GM12874 (cell line): ENCODE measurements at regions not wholly inside any gene's neighbourhood (a gene's known extent, or its start where the extent isn't known, plus 50 kb on each side); places are given as distances from the start of the nearest gene placed in this dataset.

Experiments used
- TF ChIP-seq, protein P1 (sequence below): IDR thresholded peaks from 2 replicates; pipeline ENCODE4 v1.5.1; 2011; ENCODE audit warnings: low read depth, mild to moderate bottlenecking, control low read depth, low read length, moderate library complexity; ENCODE audit not compliant: insufficient read depth

DNA sequence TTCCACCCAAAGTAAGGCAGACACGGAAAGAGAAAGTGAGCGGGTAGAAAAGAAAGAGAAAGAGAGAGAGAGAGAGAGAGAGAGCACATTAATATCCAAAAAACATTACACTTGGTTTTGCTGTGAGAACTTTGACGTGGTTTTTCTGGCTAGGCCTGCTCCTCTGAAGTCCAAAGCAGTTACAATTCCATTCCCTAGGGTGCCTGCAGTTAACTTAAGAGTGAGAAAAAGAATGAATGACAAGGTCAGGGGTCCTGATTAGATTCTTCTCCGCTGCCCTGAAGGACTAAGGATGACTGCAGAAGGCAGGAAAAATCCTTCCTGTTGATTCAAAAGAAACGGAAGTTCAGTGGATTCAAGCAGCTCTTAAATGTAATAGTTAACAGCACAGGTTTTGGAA is 589.8 kb downstream of the PRELID2 start:
- TF ChIP-seq, protein P1, sequence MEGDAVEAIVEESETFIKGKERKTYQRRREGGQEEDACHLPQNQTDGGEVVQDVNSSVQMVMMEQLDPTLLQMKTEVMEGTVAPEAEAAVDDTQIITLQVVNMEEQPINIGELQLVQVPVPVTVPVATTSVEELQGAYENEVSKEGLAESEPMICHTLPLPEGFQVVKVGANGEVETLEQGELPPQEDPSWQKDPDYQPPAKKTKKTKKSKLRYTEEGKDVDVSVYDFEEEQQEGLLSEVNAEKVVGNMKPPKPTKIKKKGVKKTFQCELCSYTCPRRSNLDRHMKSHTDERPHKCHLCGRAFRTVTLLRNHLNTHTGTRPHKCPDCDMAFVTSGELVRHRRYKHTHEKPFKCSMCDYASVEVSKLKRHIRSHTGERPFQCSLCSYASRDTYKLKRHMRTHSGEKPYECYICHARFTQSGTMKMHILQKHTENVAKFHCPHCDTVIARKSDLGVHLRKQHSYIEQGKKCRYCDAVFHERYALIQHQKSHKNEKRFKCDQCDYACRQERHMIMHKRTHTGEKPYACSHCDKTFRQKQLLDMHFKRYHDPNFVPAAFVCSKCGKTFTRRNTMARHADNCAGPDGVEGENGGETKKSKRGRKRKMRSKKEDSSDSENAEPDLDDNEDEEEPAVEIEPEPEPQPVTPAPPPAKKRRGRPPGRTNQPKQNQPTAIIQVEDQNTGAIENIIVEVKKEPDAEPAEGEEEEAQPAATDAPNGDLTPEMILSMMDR = no peak

DNA sequence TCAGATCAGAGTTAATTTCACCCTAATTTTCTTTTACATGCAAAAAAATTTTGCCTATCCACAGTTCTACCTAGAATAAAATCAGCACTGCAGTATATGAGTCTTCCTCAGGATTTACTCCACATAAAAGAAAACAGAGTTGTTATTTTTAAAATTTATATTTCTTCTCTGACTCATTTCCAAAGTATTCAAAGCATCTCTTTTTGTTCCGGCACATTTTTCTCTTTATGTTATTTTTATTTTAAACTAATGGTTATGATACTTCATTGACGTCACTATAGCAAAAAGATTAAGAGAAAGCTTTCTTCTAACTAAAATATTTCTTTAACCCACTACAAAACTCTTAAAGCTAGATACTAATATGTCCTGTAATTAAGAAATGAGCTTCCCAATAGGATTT is 590.4 kb downstream of the PRELID2 start:
- TF ChIP-seq, protein P1 = no peak

DNA sequence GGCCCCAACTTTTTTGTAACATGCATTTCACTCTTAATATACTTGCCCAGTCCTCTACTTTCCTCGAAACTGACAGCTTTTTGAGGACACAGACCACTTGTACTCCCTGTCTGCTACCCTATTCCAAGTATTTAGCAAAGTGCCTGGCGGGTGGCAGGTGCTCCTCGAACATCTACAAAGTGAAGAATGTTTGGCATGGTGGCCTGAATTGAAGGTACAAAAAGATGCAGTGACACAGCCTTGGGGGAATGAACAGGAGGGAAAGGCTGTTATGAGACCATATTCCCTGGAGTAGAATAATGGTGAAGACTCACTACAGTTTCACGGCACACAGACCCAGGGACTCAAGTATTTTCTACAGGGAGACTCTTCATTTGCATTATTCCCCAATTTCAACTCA is 590.9 kb downstream of the PRELID2 start:
- TF ChIP-seq, protein P1 = no peak

DNA sequence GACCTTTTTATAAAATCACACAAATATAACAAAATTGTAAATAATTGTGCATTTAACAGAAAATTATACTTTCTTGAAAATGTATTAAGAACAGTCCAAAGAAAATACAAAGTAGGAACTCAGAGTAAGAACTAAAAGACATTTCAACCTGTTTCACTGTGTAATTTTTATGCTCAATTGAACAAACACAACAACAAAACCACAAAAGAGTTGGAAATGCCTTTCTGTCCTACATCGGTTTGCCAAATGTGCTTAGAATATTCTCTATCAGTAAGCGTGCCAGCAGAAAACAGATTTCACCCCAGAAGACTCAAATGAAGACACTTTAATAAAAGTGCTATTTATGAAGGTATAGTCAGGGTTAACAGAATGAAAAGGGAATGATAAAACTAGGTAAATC is 592.1 kb downstream of the PRELID2 start:
- TF ChIP-seq, protein P1 = no peak

DNA sequence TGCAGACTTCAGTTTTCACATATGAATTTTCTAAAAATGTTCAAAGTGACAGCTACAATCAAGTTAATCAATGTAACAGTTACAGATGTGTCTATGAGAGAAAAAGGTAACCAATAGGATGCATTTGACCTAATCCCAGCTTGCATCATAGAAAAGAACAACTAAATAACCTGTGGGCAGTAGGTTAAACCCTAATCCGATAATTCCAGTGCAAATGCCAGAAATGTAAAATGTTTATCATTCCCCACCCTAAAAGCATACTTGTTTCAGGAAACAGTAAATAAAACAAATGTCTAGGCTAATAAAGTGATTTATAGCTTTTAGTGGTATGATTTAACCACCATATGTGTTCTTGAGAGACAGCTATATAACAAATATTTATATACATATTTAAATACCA is 592.6 kb downstream of the PRELID2 start:
- TF ChIP-seq, protein P1 = no peak

DNA sequence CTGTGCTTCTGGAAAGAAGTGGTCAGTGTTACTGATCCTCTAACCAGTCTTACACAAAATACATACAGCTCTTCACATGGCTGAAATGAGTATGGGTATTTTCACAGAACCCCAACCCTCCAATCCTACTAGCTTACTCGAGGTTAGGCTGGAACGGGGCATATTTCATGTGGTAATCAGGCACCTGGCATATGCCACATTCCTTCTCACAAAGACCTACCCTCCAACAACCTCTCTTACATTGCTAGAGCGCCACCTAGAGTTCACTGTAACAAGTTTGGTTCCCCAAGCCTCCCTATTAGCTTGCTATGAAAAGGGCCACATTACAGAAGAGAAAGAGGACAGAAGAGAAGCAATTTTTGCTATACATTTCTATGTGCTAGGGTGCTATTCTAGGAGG is 597.3 kb downstream of the PRELID2 start:
- TF ChIP-seq, protein P1 = peak; percentile 58; the same call in 1 of the 2 replicates

DNA sequence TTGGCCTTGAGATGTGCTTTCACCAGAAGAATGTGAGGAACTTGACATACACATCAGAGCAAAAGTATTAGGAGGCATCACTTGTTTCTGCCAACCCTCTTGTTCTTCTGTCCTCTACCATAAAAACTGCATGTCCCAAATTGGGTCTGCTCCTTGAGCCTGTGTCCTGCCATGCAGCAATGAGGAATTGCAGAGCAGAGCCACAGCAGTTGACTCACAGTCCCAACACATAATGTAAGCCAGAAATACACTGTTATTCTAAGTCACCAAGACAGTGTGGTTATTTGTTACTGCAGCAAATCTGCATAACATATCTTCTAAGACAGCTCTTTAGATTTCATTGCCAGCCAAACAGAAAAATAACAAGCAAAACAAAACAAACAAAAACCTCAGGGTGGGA is 598.2 kb downstream of the PRELID2 start:
- TF ChIP-seq, protein P1 = no peak

DNA sequence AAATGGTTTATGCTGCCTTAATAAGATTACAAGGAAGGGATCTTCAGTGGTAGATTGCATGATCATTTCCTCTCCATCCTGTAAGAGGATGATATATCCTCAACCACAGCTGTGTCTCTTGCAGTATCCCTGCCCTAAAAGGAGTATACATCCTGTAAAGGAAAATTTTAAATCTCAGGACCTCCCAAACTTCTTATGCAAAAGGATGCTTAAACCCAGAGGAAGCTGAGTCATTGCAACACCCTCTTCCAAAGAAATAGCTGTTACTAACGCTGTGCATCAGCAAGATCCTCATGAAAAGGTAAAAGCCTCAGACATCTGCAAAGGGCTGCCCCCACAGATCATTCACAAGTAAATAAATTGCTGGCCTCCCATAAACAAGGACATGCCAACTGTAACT is 599.0 kb downstream of the PRELID2 start:
- TF ChIP-seq, protein P1 = no peak
